Cardiac fibroblast (primary cell): ENCODE measurements at regions not wholly inside any gene's neighbourhood (a gene's known extent, or its start where the extent isn't known, plus 50 kb on each side); places are given as distances from the start of the nearest gene placed in this dataset.

Experiments
- DNase-seq, 2 donors: peaks; one replicate each; pipeline versions ENCODE4 v3.0.0 to v3.0.0-alpha.2; 2010; ENCODE audit warnings: low read depth in 2 of 2
- H3K4me3 ChIP-seq, 2 donors: replicated peaks in 1 of 2; 1 replicate in 1 of 2; 2 replicates in 1 of 2; pipeline ENCODE4 v1.5.1; 2011; ENCODE audit warnings: low read depth in 2 of 2, low read length in 2 of 2, mild to moderate bottlenecking in 2 of 2, moderate library complexity in 1 of 2
- CTCF ChIP-seq: IDR thresholded peaks from one replicate; pipeline ENCODE4 v1.5.1; 2011; ENCODE audit warnings: low read depth, mild to moderate bottlenecking, low read length, inconsistent platforms

DNA sequence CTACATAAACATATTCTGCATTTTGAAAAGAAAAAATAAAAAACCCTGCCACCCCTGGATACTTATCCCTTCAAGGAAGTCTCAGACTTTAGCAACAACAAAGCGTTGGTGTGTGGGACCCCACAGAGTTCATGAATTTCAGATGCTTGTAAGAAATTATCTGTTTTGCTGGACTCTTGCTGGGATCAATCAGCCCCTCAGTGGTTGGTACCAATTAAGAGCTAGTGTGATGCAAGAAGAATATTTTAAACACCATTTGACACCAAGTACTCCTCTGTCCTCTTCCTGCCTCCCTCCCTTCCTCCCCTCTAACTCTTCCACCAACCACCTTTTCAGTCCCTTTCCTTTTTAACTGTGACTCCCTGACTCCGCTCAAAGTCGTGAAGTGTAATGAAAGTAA, 51.5 kb downstream of the SST start:
- TF ChIP-seq CTCF: no peak
- no peak for DNase-seq
- H3K4me3 ChIP-seq: no peak overlapping the region

- H3K4me3 ChIP-seq: no peak overlapping the region
- no peak for DNase-seq
- no peak for TF ChIP-seq CTCF
Measured at GRCh38 chr3:187617213-187617612, 53.0 kb downstream of the SST start.

- H3K4me3 ChIP-seq: no peak overlapping the region
- peak; percentile 71 to 74 for DNase-seq
- peak; percentile 76 for TF ChIP-seq CTCF
Measured at GRCh38 chr3:187616307-187616972, 53.8 kb downstream of the SST start.

- TF ChIP-seq CTCF: no peak
- no peak for DNase-seq
- no peak overlapping the region for H3K4me3 ChIP-seq
Measured at GRCh38 chr3:187615630-187616029, 54.6 kb downstream of the SST start.

DNA sequence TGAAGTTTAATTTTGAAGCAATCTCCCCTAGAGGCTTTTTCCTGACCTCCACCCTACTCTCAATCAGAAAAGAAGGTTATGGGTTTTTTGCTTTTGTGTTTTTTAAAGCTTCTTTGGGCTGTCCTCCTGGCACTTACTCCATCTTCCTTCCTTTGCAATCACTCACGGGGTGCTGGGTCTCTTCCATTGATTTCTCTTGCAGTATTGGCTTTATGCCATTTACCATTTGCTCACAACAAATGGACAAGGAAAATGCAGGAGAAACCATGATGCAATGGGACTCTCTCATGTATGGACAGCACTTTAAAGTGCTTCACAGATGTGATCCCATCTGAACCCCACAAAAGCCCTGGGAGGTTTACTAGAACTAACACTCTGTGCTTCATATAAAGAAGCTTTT, 57.5 kb downstream of the SST start:
- no peak overlapping the region for H3K4me3 ChIP-seq
- no peak for TF ChIP-seq CTCF
- peak in 1 of 2 donors; percentile 3 for DNase-seq

DNA sequence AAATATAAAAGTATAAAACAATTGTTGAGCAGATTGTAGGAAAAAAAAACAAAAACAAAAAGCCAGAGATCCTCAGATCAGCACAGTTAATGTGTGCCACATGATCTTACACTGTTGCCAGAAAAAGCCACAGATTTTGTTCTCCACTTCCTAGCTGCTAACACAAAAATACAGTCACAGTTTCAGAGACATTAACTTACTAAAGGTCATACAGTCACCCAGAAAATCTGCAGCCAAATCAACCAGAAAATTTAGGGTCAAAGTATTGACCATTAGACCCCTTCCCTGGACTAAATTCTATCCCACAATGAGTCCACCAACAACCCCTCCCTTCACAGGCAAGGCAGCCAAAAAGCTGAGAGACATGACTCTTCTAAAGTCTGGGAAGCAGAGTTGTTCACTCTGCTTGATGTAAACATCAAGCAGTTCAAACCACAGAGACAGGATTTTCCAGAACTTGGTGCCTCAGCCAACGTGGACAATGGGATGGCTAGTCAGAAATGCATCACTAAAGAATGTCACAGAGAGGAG, 59.1 kb downstream of the SST start:
- TF ChIP-seq CTCF: no peak
- H3K4me3 ChIP-seq: no peak overlapping the region
- DNase-seq: peak; percentile 3 to 6

- no peak for TF ChIP-seq CTCF
- DNase-seq: no peak
- H3K4me3 ChIP-seq: no peak overlapping the region
Measured at GRCh38 chr3:187594272-187594671, 75.9 kb downstream of the SST start.
